Dedifferentiated amniotic fluid mesenchymal stem cell (primary cell): ENCODE measurements at regions not wholly inside any gene's neighbourhood (a gene's known extent, or its start where the extent isn't known, plus 50 kb on each side); places are given as distances from the start of the nearest gene placed in this dataset.
A peak's percentile ranks its signal among the peaks of the same experiment; 100 is the strongest.

ENCODE experiments used
- DNase-seq: peaks from one replicate; pipeline ENCODE4 v3.0.0-alpha.2; 2016; ENCODE audit errors: extremely low spot score

GRCh38 chr2:236745420-236746210 lies 176.0 kb downstream of the ACKR3 start:
- peak; percentile 47 for DNase-seq

GRCh38 chr2:236746833-236747232 lies 177.2 kb downstream of the ACKR3 start:
- no peak for DNase-seq

- DNase-seq = no peak
Observed at GRCh38 chr2:236747426-236747825, 177.8 kb downstream of the ACKR3 start.

- no peak for DNase-seq
Observed at GRCh38 chr2:236747925-236748324, 178.3 kb downstream of the ACKR3 start.

DNA sequence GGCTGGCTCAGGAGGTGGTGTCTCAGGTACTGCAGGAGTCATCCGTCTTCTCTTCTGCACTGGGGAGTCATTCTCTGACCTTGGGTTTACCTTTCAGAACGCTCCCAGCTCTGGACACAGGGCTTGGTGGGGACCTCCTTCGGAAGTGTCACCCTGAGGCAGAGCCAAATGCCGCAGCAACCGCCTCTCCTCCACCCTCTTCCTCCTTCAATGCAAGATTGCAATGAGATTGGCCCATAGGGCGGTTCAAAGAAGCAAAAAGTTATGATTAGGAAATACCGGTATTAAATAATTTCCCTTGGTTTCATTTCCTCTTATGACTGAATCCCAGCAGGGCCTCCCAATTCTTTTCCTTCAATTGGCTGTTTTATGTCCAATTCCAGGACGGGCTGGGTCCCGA lies 178.8 kb downstream of the ACKR3 start:
- DNase-seq = no peak

- DNase-seq = no peak
Observed at GRCh38 chr2:236748801-236749200, 179.2 kb downstream of the ACKR3 start.

DNA sequence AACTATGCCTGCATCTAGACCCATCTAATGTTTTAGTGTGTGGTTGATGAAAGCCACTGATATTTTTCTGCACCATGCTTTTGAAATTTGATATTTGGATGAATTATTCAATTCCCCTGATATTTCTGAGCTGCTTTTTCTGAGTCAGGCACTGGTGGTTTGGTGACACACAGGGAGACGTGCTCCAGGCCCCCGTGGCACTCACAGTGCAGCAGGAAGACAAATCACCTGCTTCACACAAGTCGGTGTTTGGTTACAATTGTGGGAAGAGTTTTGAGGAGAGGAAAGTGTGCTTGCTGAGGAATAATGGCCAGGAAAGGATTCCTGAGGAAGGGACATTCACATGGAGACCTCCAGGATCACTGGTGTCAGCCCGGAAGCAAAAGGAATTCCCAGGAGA lies 179.7 kb downstream of the ACKR3 start:
- DNase-seq = no peak

DNA sequence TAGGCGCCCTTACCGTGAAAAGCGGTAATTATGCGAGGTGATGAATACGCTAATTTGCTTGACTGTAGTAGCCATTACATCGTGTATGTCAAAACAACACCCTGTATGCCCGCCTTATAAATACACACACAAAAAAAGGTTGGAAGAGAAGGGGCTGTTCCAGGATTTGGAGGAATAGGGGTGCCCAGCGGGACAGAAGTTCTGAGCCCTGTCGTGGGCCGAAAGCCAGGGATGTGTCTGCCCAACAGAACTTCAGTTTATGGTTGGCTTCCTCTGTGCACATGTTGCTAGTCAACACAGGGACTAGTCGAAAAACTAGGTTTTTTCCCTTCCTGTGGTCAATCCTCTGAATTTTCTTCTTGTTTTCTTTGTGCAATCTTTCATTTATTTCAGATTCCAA lies 182.5 kb downstream of the ACKR3 start:
- DNase-seq = no peak

DNA sequence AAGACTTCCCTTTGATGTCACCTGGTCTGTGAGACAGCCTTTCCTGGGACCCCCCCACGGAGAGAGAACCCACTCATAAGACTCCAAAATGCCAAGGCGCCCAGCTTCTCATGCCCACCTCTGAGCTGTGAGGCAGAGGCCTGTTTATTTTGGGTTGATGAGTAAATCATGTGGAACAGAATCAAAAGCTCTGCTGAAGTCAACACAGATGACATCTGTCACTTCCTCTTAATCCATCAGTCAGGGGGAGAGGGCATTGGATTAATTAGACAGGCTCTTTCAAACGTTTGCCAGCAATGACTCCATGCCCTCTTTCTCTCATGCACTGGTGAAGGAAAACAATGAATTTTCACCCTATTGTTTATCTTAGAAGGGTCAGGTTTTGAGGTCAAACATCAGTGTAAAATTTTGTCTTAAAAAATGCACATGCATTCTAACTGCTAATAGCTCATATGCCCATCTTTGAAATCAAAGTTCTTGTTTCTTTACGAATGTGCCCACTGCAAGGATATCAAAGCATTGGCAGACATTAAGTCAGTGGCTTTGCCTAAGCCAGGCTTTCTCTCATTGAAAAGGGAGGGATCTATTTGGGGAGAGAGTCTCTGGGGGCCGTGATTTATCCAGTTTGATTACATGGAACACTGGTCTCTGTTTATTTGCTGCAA lies 184.1 kb downstream of the ACKR3 start:
- DNase-seq = no peak

- DNase-seq = no peak
Observed at GRCh38 chr2:236754271-236754944, 184.8 kb downstream of the ACKR3 start.

- no peak for DNase-seq
Observed at GRCh38 chr2:236755278-236755840, 185.7 kb downstream of the ACKR3 start.

GRCh38 chr2:236758406-236758805 lies 188.8 kb downstream of the ACKR3 start:
- no peak for DNase-seq

- DNase-seq = no peak
Observed at GRCh38 chr2:236760246-236760645, 190.6 kb downstream of the ACKR3 start.

DNA sequence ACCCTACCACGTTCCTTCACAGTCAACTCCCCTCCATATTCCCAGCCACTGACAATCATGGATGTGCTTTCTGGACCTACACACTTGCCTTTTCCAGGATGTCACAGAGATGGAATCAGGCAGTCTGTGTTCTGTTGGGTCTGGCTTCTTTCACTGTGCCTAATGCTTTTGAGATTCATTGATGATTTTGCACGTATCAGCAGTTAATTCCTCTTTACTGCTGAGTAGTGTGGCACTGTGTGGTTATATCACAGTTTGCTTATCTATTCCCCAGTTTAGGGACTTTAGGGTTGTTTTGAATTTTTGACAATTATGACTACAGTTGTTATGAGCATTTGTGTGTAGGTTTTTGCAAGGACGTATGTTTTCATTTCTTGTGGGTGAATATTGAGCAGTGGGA lies 191.7 kb downstream of the ACKR3 start:
- no peak for DNase-seq

GRCh38 chr2:236762628-236763027 lies 193.0 kb downstream of the ACKR3 start:
- no peak for DNase-seq

DNA sequence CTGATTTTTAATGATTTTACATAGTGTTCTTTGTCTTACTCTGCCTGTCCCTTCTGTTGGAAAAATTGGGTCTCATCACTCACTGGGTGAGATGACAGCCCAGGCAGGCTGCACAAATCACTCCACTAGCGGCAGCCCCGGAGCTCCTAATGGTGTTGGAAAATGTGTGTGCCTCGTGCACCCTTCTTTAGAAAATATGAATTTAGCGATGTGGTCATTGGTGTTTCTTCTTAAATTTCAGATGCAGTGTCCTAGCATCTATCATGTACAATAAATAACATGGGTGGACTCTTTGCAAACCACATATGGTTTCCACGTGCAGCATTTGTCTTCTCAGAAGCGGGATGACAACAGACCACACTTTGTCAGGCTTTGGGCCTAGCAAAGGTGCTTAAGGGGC lies 194.2 kb downstream of the ACKR3 start:
- no peak for DNase-seq

GRCh38 chr2:236764716-236765115 lies 195.1 kb downstream of the ACKR3 start:
- no peak for DNase-seq

DNA sequence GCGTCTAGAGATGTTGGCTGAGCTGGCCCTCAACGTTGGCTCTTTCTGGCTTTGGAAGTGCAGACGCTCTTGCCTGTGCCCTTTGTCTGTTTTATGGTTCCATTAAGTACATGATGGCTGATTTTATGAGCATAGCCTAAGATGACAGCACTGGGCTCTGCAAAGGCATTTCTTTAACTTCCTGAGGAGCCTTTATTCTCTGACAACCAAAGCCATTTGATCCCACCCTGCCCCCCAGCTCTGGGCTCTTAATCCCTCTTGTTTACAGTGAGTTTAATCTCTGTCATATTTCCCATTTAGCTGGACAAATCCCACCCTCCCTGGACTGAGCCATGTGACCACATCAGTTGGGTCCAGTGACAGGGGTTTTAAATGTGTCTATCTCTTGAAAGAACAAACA lies 195.9 kb downstream of the ACKR3 start:
- DNase-seq = no peak

DNA sequence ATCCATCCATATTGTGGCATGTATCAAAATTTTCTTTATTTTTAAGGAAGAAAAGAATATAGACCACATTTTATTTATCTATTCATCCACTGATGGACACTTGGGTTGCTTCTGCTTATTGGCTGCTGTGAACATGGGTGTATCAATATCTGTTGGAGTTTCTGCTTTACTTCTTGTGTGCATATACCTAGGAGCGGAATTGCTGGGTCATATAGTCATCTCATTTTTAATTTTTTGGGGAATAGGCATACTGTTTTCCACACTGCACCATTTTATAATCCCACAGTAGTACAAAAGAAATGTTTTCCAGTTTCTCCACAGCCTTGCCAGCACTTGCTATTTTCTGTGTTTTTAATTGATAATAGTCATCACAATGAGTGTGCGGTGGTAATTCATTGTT lies 197.2 kb downstream of the ACKR3 start:
- DNase-seq = no peak

DNA sequence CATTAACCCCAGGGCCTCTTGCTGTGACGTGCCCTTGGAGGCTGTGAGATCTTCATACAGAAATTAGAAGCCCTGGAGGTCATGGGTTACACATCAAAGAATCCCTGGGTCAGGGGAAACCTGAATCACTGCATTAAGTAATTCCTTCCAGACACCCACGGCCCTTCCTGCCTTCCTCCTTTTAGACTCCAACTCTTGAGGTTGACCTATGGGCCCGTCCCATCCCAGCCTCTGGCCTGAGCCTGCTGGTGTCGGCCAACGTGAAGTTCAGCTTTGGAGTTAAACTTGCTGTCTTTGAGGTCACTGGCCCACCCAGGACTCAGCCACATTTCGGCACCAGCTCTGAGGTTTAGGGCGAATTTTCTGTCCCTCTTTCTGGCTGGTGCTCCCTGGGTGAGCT lies 198.3 kb downstream of the ACKR3 start:
- no peak for DNase-seq

GRCh38 chr2:236768393-236769140 lies 198.9 kb downstream of the ACKR3 start:
- peak; percentile 51 for DNase-seq
